HG02642 (cell line): ENCODE measurements at regions not wholly inside any gene's neighbourhood (a gene's known extent, or its start where the extent isn't known, plus 50 kb on each side); places are given as distances from the start of the nearest gene placed in this dataset.
"Not testable (repeated sequence)": the region's sequence is repeated elsewhere in the genome, so short reads cannot be mapped to it uniquely, and the experiment has no call there.

Experiments used
- ATAC-seq: cut with Tn5 transposase; IDR thresholded peaks from one replicate; pipeline ENCODE4 v1.9.1; 2021; ENCODE audit warnings: mild to moderate bottlenecking; ENCODE audit not compliant: unreplicated experiment, poor library complexity

GRCh38 chr19:30255791-30256495 is 116.2 kb upstream of the ZNF536 start:
- no peak for ATAC-seq

GRCh38 chr19:30256496-30256850 is 115.7 kb upstream of the ZNF536 start:
- ATAC-seq, result no peak

- no peak for ATAC-seq
Observed at GRCh38 chr19:30263830-30264381, 108.3 kb upstream of the ZNF536 start.

- not testable (repeated sequence) for ATAC-seq
Observed at GRCh38 chr19:30265918-30266317, 106.3 kb upstream of the ZNF536 start.

- no peak for ATAC-seq
Observed at GRCh38 chr19:30266687-30267086, 105.5 kb upstream of the ZNF536 start.

GRCh38 chr19:30267332-30267731 is 104.9 kb upstream of the ZNF536 start:
- no peak for ATAC-seq

- ATAC-seq, result no peak
Observed at GRCh38 chr19:30268601-30269000, 103.6 kb upstream of the ZNF536 start.

- ATAC-seq, result no peak
Observed at GRCh38 chr19:30269638-30270037, 102.5 kb upstream of the ZNF536 start.

GRCh38 chr19:30271816-30272215 is 100.4 kb upstream of the ZNF536 start:
- no peak for ATAC-seq

GRCh38 chr19:30272554-30272953 is 99.6 kb upstream of the ZNF536 start:
- no peak for ATAC-seq

- no peak for ATAC-seq
Observed at GRCh38 chr19:30273184-30273583, 99.0 kb upstream of the ZNF536 start.

GRCh38 chr19:30274987-30275386 is 97.2 kb upstream of the ZNF536 start:
- no peak for ATAC-seq

- no peak for ATAC-seq
Observed at GRCh38 chr19:30276011-30276882, 95.9 kb upstream of the ZNF536 start.

GRCh38 chr19:30276883-30277280 is 95.3 kb upstream of the ZNF536 start:
- ATAC-seq, result no peak

- no peak for ATAC-seq
Observed at GRCh38 chr19:30277941-30278881, 94.0 kb upstream of the ZNF536 start.

- no peak for ATAC-seq
Observed at GRCh38 chr19:30278882-30279254, 93.3 kb upstream of the ZNF536 start.

GRCh38 chr19:30280018-30280417 is 92.2 kb upstream of the ZNF536 start:
- no peak for ATAC-seq

GRCh38 chr19:30281906-30282305 is 90.3 kb upstream of the ZNF536 start:
- ATAC-seq, result no peak

- no peak for ATAC-seq
Observed at GRCh38 chr19:30283556-30283955, 88.6 kb upstream of the ZNF536 start.

- no peak for ATAC-seq
Observed at GRCh38 chr19:30284209-30284608, 88.0 kb upstream of the ZNF536 start.
